ENCODE measurements at regions not wholly inside any gene's neighbourhood (a gene's known extent, or its start where the extent isn't known, plus 50 kb on each side); places are given as distances from the start of the nearest gene placed in this dataset.

GRCh38 chr2:453132-453531 lies 165.2 kb upstream of the ALKAL2 start:
- no peak overlapping the region for H3K27ac Mint-ChIP-seq
- 89 to 97% methylated on average over 3 to 11 of the region's 11 CpGs for WGBS, 2 experiments (ENCODE audit: insufficient coverage in 1 of 2, insufficient read length in 1 of 2)
- TF ChIP-seq CTCF (conservative IDR thresholded peaks at IDR 0.05) = no peak
- DNase-seq = no peak
- H3K36me3 Mint-ChIP-seq (ENCODE audit: low read depth) = no peaks in the 10 kb centered on the region
- H3K4me3 ChIP-seq (ENCODE audit: low read length) = no peak overlapping the region
- no peaks in the 10 kb centered on the region for H3K4me1 ChIP-seq (ENCODE audit: control insufficient read depth, insufficient read depth, low read length)
- no peaks in the 10 kb centered on the region for H3K36me3 ChIP-seq (ENCODE audit: control insufficient read depth, insufficient read depth, low read length)
- H3K27me3 ChIP-seq (ENCODE audit: control insufficient read depth, insufficient read depth, low read length, poor library complexity, severe bottlenecking) = no peaks in the 10 kb centered on the region
- H3K9me3 Mint-ChIP-seq = peaks cover 2% of the 10 kb centered on the region
- no peaks in the 10 kb centered on the region for H3K9me3 ChIP-seq (ENCODE audit: control insufficient read depth, low read length)
- no peaks in the 10 kb centered on the region for H3K27me3 Mint-ChIP-seq (ENCODE audit: insufficient read depth)
- H3K9ac ChIP-seq (ENCODE audit: extremely low read depth, low read length, poor library complexity, severe bottlenecking) = no peak overlapping the region
- peaks cover 3% of the 10 kb centered on the region for H3K4me1 Mint-ChIP-seq
- no peak overlapping the region for H3K4me3 Mint-ChIP-seq
- H3K27ac ChIP-seq (ENCODE audit: low read depth, low read length) = no peak overlapping the region

- DNase-seq = no peak
- Mint-ChIP-seq H3K9me3 (peaks cover 2% of the 10 kb centered on the region), H3K4me3 (no peak overlapping the region), H3K4me1 (peaks cover 10% of the 10 kb centered on the region), H3K27me3 (ENCODE audit: insufficient read depth) (no peaks in the 10 kb centered on the region), H3K27ac (no peak overlapping the region), H3K36me3 (ENCODE audit: low read depth) (no peaks in the 10 kb centered on the region)
- peak; percentile 32 for TF ChIP-seq CTCF (conservative IDR thresholded peaks at IDR 0.05)
- H3K4me1 ChIP-seq (ENCODE audit: control insufficient read depth, insufficient read depth, low read length) = peaks cover 3% of the 10 kb centered on the region
- no peaks in the 10 kb centered on the region for H3K36me3 ChIP-seq (ENCODE audit: control insufficient read depth, insufficient read depth, low read length)
- H3K27ac ChIP-seq (ENCODE audit: low read depth, low read length) = no peak overlapping the region
- H3K9me3 ChIP-seq (ENCODE audit: control insufficient read depth, low read length) = no peaks in the 10 kb centered on the region
- H3K4me3 ChIP-seq (ENCODE audit: low read length) = no peak overlapping the region
- no peak overlapping the region for H3K9ac ChIP-seq (ENCODE audit: extremely low read depth, low read length, poor library complexity, severe bottlenecking)
- no peaks in the 10 kb centered on the region for H3K27me3 ChIP-seq (ENCODE audit: control insufficient read depth, insufficient read depth, low read length, poor library complexity, severe bottlenecking)
- WGBS, 2 experiments (ENCODE audit: insufficient coverage in 1 of 2, insufficient read length in 1 of 2) = 93 to 96% methylated on average over 14 to 16 of the region's 16 CpGs
These were observed 163.6 kb upstream of the ALKAL2 start for GRCh38 chr2:451495-451894.

GRCh38 chr2:449246-450067 lies 161.6 kb upstream of the ALKAL2 start:
- no peak overlapping the region for H3K9ac ChIP-seq (ENCODE audit: extremely low read depth, low read length, poor library complexity, severe bottlenecking)
- TF ChIP-seq CTCF (conservative IDR thresholded peaks at IDR 0.05) = no peak
- DNase-seq = no peak
- Mint-ChIP-seq H3K27ac (no peak overlapping the region), H3K4me1 (peaks cover 14% of the 10 kb centered on the region), H3K9me3 (peaks cover 2% of the 10 kb centered on the region), H3K27me3 (ENCODE audit: insufficient read depth) (no peaks in the 10 kb centered on the region), H3K4me3 (no peak overlapping the region), H3K36me3 (ENCODE audit: low read depth) (no peaks in the 10 kb centered on the region)
- peaks cover 3% of the 10 kb centered on the region for H3K4me1 ChIP-seq (ENCODE audit: control insufficient read depth, insufficient read depth, low read length)
- H3K27ac ChIP-seq (ENCODE audit: low read depth, low read length) = no peak overlapping the region
- no peaks in the 10 kb centered on the region for H3K27me3 ChIP-seq (ENCODE audit: control insufficient read depth, insufficient read depth, low read length, poor library complexity, severe bottlenecking)
- no peaks in the 10 kb centered on the region for H3K9me3 ChIP-seq (ENCODE audit: control insufficient read depth, low read length)
- 83 to 85% methylated on average over 4 to 6 of the region's 6 CpGs for WGBS, 2 experiments (ENCODE audit: insufficient coverage in 1 of 2, insufficient read length in 1 of 2)
- H3K36me3 ChIP-seq (ENCODE audit: control insufficient read depth, insufficient read depth, low read length) = no peaks in the 10 kb centered on the region
- H3K4me3 ChIP-seq (ENCODE audit: low read length) = no peak overlapping the region
